IMR-90 (cell line): ENCODE measurements at regions not wholly inside any gene's neighbourhood (a gene's known extent, or its start where the extent isn't known, plus 50 kb on each side); places are given as distances from the start of the nearest gene placed in this dataset.

Experiments
- MXI1 ChIP-seq: IDR thresholded peaks from 2 replicates; pipeline ENCODE4 v1.6.1; 2012; ENCODE audit warnings: low read depth, mild to moderate bottlenecking, low read length, moderate library complexity, borderline replicate concordance
- POLR2A ChIP-seq: IDR thresholded peaks from 2 replicates; pipeline ENCODE4 v1.6.1; 2012; ENCODE audit warnings: mild to moderate bottlenecking, low read depth, low read length
- RCOR1 ChIP-seq: IDR thresholded peaks from 2 replicates; pipeline ENCODE4 v1.6.1; 2012; ENCODE audit warnings: mild to moderate bottlenecking, low read length, improper control_type of control experiment; ENCODE audit not compliant: insufficient replicate concordance
- TF ChIP-seq, protein P1 (sequence below): conservative IDR thresholded peaks from 2 replicates; pipeline ENCODE4 v1.5.1; 2012; ENCODE audit warnings: mild to moderate bottlenecking, low read depth, low read length, improper control_type of control experiment

DNA sequence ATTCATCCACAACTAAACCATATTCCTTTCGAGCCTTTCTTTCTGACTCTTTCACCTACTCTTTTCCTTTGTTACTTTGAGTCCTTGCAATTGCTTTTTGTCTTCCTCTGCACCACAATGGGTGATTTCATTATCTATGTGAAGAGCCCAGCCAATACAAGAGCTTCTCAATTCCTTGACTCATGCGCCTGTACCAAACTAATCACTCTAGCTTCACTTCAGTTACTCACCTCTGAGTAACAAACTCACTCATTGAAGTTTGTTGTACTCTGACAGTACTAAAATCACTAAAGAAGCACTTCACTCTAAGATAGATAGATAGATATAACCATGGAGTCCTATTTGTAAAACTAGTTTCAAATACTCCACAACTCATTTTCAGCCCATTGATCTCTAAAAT is 191.7 kb upstream of the EPHA5 start:
- TF ChIP-seq, protein P1, sequence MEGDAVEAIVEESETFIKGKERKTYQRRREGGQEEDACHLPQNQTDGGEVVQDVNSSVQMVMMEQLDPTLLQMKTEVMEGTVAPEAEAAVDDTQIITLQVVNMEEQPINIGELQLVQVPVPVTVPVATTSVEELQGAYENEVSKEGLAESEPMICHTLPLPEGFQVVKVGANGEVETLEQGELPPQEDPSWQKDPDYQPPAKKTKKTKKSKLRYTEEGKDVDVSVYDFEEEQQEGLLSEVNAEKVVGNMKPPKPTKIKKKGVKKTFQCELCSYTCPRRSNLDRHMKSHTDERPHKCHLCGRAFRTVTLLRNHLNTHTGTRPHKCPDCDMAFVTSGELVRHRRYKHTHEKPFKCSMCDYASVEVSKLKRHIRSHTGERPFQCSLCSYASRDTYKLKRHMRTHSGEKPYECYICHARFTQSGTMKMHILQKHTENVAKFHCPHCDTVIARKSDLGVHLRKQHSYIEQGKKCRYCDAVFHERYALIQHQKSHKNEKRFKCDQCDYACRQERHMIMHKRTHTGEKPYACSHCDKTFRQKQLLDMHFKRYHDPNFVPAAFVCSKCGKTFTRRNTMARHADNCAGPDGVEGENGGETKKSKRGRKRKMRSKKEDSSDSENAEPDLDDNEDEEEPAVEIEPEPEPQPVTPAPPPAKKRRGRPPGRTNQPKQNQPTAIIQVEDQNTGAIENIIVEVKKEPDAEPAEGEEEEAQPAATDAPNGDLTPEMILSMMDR: no peak
- TF ChIP-seq RCOR1 (no peak), MXI1 (no peak), POLR2A (no peak)
